LNCAP (cell line): ENCODE measurements at regions not wholly inside any gene's neighbourhood (a gene's known extent, or its start where the extent isn't known, plus 50 kb on each side); places are given as distances from the start of the nearest gene placed in this dataset.

Experiments used
- CTCF ChIP-seq: fragments of 450-650 bp; IDR thresholded peaks from 2 replicates; pipeline ENCODE4 v1.5.1; 2017; ENCODE audit warnings: mild to moderate bottlenecking

- TF ChIP-seq CTCF = no peak
Measured at GRCh38 chr9:79900754-79901153, 329.0 kb downstream of the TLE4 start.

GRCh38 chr9:79896390-79896980 lies 324.7 kb downstream of the TLE4 start:
- TF ChIP-seq CTCF = no peak

GRCh38 chr9:79895232-79895631 lies 323.5 kb downstream of the TLE4 start:
- no peak for TF ChIP-seq CTCF

GRCh38 chr9:79889369-79889768 lies 317.6 kb downstream of the TLE4 start:
- no peak for TF ChIP-seq CTCF

GRCh38 chr9:79885093-79885857 lies 313.5 kb downstream of the TLE4 start:
- TF ChIP-seq CTCF = no peak

GRCh38 chr9:79884546-79884945 lies 312.8 kb downstream of the TLE4 start:
- TF ChIP-seq CTCF = no peak

GRCh38 chr9:79883073-79883645 lies 311.4 kb downstream of the TLE4 start:
- no peak for TF ChIP-seq CTCF
